IMR-90 (cell line): ENCODE measurements at regions not wholly inside any gene's neighbourhood (a gene's known extent, or its start where the extent isn't known, plus 50 kb on each side); places are given as distances from the start of the nearest gene placed in this dataset.

Experiments
- CTCF ChIP-seq: conservative IDR thresholded peaks from 2 replicates; pipeline ENCODE4 v1.5.1; 2012; ENCODE audit warnings: mild to moderate bottlenecking, low read depth, low read length, improper control_type of control experiment
- MAFK ChIP-seq: IDR thresholded peaks from 2 replicates; pipeline ENCODE4 v1.6.1; 2012; ENCODE audit warnings: low read depth, low read length, improper control_type of control experiment
- USF2 ChIP-seq: fragments of 150-350 bp; IDR thresholded peaks from 2 replicates; pipeline ENCODE4 v1.6.1; 2017; ENCODE audit warnings: mild to moderate bottlenecking, antibody characterized with exemption, low read length, low read depth

GRCh38 chr3:1578124-1578806 is 485.4 kb downstream of the CNTN6 start:
- no peak for TF ChIP-seq MAFK
- TF ChIP-seq CTCF = no peak
- no peak for TF ChIP-seq USF2
